Amniotic stem cell (primary cell): ENCODE measurements at regions not wholly inside any gene's neighbourhood (a gene's known extent, or its start where the extent isn't known, plus 50 kb on each side); places are given as distances from the start of the nearest gene placed in this dataset.

Experiments used
- DNase-seq: peaks from one replicate; lab custom pipeline; 2025; lab: John Stamatoyannopoulos, UW

DNA sequence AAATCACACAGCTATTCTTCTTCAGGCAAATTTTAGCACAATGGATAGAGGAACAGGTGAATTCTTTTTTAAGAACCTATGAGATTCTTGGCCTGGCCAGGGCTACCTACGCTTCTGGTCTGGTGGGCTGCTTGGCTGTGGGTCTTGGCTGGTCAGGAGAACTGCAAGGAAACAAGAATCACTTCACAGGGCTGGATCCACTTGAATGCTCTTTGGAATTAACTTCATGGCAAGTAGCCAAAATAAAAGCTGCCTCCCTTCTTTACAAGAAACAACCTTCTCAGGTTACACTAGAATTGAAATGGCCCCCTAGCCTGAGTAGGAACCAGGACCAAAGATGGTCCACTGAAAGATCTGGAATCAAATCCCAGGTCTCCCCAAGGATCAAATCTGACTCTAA is 519.1 kb downstream of the IQCM start:
- DNase-seq: no peak

DNA sequence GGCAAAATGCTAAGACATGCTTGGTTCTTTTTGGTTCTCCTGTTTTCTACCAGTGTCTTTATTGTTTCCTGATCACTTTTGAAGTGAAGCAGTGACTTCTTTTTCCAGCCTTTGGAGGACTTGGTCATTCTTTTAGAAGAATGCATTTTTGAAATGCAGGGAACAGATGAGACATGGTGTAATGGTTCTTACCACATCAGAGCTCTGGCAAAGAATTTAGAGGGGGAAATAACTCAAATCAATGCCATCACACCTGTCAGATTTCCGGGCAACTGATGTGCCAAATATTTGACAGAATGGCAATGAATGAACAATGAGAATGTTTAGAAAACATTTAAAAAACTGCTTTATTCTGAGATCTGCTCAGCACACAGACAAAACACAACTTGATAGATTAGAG is 519.6 kb downstream of the IQCM start:
- DNase-seq: no peak

DNA sequence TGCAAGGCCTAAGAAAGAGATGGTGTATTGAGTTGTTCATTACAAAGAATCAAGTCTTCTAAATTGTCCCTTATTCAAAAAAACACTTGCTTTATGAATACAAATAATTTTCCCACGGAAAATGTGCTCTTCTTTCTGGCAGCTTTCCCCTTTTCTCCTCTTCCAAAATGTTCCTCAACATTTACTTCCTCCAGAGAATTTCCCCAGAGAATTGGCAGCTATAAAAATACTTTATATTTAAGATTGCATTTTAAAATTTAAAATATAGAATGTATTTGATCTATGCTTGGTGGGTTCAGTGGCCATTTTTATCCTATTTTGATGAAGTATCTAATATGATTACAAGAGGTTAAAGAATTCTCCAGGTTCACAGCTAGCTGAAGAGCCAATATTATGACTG is 521.0 kb downstream of the IQCM start:
- DNase-seq: no peak

DNA sequence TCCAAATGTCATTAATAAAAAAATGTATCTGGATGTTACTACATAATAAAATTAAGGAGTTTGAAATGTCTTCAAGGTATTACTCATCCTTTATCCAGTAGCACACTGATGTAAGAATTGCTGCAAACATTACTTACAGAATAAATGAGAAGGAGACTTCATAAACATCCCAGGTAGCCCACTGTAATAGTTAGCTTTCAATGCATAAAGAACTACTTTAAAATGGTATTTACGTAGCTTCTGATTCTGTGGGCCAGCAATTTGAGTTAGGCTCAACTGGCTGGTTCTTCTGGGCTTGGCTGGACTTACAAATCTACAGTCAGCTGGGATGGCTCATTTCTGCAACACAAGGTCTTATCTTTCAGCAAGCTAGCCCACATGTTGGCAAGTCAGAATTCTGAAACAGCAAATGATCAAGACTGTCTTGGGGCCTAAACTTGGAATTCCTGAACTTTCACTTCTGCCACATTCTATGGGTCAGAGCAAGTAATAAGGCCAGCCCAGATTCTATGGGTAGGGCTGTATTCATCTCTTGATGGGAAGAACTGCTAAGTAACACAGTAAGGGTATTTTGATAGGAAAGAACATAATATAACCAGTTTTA is 522.5 kb downstream of the IQCM start:
- no peak for DNase-seq

DNA sequence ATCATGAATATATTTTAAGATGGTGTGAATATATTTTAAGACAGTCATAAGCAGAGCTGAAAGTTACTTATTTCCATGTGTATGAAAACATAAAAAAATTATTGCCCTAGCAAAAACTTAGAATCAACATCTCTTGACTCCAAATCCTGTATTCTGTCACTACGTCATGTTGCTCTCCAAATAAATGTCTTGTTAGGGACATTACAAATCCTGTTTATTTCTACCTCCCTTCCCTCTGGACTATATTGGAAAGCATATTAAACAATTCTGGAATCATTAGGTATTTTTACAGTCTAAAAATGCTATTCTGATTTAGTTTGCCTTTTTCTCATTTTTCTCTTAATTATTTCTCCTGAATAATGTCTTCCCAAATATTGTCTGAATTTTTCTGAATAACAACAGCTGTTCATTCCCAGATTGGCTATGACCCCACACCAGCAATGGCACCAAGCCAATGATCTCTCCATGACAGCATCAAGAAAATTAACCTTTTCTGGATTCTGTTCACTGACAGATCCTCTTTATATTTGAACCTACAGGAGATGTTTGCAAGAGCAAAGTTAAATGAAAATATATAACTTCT is 523.1 kb downstream of the IQCM start:
- no peak for DNase-seq

DNA sequence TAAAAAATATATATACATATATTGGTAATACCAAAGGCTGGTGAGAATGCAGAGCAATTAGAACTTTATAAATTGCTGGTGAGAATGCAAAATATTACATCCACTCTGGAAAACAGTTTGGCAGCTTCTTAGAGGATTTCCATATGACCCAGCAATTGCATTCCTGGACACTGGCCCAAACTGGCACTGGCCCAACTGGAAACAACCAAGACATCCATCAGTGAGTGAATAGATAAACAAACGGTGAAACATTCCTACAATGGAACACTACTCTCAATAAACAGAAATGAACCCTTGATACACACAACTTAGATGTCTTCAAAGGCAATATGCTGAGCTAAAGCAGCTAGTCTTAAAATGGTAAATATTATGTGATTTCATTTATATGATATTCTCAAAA is 524.2 kb downstream of the IQCM start:
- no peak for DNase-seq

DNA sequence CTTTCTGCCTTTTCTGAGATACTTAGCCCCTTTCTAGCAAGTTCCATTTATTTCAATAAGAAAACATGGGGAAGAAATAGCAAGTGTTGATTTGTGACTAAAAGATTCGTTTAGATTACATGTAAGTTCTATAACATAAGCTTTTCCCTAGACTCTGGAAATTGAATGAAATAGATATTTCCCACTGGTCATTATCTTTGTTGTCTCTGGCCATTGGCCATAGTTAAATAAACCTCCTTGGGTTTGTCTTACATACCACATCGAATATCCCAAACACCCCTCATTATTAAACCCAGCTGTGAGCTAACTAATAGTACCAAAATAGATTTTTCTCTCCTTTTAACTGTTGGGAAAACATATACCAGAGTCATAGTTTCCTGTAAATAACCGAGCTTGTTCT is 534.8 kb downstream of the IQCM start:
- no peak for DNase-seq

DNA sequence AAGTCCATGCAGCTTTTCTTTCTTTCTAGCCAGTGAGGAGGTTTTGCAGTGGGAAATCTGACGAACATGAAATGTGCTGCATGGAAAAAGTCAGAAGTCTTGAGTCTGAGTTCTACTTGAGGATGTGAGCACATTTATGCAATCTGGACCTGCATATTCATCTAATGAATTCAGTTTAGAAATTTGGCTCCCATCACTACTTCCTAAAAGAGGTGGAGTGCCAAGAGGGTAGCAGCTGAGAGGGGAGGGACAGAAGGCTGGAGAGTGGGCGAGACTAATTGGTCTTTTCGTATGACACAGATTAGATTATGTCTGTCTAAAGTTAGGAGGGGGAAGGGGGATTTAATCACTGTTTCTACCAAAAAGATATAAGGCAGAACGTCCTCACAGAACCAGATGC is 535.9 kb downstream of the IQCM start:
- DNase-seq: no peak

DNA sequence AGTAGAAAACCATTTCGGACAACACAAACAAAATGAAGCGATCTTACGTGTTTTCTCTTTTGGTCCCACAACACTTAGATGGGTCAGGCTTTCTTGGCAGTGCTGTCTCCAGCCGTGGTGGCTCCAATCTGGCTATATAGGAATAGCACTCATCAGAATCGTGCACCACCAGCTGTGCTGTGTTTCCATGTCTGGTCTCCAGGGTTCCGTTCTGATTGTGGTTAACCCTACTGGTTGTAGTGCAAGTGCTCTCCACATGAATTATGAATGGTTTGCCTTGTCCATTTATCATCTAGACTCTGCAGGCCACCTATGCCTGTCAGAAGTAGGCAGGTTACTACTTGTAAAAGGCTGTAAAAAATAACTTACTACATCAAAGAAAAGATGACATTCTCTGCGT is 536.3 kb downstream of the IQCM start:
- DNase-seq: no peak

DNA sequence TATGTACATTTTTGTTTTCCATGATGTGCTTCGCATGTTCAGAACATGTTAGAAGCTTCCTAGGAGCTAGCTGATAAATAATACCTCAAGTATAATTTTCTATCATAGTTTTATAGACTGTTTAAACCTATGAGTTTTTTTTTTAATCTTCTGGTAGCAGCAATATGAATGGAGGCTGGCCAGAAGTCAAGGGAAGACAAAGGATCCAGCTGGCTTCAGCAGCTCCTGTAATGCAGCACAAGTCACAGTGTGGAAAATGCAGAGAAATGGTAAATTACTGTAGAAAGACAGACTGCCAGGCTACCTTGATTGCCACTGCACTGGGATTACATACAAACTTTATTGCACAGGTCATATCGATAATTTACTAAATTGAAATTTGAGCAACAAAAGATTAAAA is 537.9 kb downstream of the IQCM start:
- no peak for DNase-seq

DNA sequence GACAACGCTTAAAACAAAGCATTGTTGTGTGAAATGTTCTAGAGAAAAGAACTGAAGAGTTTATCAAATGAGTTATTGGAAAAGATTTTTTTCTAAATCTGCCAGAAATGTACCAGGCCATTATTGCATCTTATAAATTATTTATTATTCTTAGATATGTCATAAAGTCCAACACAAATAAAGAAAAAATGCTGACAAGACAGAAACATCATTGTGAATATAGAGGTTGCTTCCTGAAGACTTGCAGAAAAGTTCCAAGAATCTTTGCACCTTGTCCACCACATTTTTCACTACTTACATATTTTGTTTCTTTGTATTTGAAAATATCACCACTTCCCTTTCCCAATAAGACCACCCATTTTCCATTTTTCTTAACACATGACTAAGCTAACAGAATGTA is 545.8 kb downstream of the IQCM start:
- no peak for DNase-seq

DNA sequence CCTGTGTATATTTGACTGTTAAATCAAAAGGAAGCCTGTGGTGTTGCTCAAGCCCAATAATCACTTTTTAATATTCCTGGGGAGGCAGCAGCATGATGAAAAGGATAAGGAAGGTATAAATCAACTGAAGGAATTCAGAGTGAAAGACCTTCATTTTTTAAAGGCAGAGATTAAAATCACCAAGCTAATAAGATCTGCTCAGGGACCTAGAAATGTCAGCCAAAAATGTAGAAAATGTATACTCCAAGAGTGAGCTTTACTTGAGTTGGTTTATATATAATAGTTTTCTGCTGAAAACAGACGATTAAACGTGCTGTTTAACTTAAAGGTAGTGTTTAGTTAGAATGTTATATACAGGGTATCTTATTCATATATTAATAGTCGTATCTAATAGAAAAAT is 549.3 kb downstream of the IQCM start:
- DNase-seq: no peak

DNA sequence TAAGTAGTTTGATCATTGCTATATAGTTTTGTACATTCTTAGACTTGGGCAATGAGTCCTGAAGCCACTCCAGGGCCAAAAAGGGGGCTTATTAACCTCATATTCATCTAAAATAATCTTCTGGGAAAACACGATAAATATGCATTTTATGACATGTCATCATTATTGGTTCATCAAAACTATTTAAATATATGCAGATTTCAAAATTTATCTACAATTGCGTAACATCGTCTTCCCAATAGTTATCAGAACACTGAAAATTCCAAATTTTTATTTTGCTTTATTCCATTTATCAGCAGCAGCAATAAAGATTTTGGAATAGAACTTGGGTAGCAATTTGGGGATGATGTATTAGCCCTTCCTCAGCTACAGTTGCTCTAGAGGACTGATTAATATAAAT is 550.0 kb downstream of the IQCM start:
- no peak for DNase-seq

DNA sequence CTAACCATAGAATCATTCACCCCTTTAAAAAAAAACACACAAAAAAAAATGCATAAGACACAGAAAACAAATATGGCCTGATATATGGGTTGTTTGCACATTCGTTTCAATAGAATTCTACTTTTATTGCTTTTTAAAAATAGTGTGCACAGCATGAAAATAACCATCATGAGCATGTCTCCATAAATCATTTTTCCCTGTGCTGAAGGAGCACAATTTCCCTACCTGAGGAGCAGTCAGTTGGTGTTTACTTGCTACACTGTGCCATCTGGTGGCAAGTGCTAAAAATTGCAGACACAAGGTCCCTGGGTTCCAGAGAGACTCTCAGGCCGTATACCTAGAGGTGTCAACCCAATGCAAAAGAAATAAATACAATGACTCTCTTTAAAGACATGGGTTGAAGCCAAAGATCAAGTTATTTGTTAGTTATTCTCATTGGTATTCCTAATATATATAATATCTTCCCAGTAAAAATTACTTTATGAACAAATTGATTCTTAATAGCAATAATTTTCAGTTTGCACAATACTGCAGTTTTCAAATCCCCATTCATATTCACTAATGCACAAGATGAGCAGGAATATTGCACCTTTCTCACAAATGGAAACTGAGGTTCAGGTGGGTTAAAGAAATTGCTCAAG is 551.4 kb downstream of the IQCM start:
- DNase-seq: peak; percentile 33

DNA sequence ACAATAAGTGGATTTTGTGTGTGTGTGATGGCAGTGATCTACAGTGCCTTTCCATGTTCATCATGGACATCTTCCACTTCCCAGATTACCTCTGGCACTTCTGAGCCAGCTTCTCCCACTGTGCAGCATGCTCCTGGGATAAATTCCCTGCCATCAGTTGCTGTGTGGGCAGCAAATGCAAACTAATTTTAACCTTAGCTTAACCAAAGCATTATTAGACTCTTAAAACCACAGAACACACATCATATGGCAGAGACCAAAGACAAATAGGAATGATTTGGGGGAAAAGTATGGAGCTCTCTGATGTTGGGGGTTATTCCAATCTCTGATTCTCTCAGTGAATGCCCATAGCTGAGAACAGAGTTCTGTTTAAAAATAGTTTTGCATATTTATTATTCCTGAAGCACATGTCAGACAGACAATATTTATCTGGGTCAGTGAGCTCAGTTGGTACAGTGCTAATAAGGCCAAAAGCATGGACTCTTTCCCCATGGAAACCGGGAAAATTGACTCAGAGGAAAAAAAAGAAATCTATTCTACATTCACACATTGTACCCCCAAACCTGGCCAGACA is 567.4 kb downstream of the IQCM start:
- DNase-seq: no peak

DNA sequence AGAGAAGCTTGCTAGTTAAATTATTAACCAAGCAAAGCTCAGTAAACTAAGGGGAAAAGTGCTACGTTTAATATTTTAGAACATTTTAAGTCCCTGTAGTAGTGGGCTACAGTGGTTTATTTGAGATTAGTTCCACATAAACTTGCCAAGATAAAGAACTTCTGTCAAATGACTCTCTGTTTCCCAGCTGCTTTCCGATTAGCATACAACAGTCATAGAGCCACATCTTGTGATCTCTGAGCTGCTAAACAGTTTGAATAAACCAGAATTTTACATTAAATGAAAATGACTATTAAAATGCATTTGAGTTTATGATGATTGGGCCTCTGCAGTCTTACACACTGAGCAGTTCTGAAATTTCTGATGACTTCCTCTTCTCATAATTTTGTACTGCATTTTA is 568.5 kb downstream of the IQCM start:
- no peak for DNase-seq

DNA sequence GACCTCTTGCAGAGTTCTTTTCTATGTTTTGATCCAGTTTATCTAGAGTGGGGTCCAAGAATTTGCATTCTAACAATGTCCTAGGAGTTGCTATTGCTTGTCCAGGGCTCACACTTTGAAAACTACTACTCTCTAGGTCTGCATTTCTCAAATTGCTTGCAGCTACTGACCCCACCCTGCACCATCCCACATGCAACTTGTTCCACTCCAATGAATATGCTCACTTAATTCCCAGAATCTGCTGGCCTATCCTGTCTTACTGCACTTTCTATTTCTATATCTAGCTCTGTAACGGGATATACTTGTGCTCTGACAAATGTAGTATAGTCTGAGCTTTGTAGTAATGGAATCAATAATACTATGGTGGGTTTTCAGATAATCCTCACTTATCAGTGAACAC is 570.3 kb downstream of the IQCM start:
- DNase-seq: no peak

DNA sequence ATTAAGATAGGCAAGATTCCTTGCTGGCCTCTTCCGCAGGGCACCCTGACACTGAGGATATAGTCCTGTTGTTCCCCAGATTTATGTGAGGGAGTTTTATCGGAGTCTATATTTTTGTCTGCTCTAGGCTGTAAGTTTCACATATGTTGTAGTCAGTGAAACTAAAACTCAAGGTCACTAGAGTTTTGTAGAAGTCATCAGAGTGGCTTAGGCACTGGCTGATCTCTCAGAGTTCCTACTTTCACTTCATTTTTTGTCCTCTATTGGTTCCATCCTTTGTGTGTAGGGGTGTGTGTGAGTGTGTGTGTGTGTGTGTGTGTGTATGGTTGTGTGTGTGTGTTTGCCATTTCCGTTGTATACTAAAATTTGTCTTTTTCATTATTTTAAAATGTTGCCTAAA is 577.5 kb downstream of the IQCM start:
- DNase-seq: no peak

DNA sequence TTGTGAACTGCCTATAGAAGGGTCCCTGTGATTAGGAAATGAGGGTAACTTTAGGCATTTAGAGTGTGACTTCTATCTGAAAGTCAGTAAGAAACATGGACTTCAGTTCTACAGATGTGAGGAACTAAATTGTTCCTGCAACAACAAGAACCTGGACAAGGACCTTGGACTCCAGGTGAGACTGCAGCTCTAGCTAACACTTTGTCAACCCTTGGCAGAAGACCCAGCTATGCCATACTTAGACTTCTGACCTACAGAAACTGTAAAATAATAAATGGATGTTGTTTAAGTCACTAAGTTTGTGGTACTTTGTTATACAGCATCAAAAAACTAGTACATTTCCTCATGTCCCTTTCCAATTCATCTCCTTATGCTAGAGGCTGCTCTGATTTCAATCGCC is 580.8 kb downstream of the IQCM start:
- no peak for DNase-seq

DNA sequence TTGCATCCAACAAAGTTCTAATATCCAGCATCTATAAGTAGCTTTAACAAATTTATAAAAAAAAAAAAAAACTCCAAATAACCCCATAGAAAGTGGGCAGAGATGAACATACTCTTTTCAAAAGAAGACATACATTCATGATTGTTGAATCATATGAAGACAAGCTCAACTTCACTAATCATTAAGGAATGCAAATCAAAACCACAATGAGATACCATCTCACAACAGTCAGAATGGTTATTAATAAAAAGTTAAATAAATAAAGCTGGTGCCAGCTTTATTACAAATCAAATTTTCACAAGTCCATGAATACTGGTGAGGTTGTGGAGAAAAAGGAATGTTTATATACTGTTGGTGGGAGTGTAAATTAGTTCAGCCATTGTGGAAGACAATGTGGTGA is 592.0 kb downstream of the IQCM start:
- no peak for DNase-seq

DNA sequence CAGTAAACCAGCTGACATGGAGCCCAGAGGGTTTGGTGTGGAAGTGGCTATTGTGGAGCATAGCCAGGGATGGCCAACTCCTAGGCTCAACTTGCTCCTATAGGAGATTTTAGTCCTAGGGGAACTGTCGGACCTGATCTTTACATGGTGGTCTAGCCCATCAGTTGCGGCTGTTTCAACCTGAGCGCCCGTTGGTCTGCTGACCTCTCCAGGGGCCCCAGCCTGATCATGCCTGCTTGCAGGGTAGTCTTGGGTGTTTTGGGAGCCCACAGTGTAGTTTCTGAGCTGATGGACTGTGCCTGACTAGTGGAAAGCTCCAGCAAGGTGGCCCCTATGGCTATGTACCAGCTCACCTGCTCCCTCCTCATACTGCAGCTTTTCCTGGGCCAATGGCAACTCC is 597.0 kb downstream of the IQCM start:
- no peak for DNase-seq

DNA sequence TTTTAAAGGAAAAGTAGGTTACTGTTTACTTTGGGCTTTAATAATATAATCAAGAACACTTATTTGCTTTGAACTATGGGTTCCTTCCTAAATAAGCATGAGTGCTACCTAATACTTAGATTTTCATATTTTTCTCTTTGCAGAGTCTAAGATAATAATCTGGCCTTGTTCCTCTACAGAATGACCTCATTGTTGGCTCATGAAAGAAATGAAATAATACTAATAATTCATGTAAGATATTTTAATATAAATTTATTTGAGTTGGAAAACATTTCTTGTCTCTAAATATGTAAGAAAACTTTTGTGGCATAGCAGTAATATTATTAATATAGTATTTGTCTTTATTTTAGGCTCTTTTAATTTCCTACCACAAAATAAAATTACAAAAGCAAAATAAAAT is 601.3 kb downstream of the IQCM start:
- no peak for DNase-seq

DNA sequence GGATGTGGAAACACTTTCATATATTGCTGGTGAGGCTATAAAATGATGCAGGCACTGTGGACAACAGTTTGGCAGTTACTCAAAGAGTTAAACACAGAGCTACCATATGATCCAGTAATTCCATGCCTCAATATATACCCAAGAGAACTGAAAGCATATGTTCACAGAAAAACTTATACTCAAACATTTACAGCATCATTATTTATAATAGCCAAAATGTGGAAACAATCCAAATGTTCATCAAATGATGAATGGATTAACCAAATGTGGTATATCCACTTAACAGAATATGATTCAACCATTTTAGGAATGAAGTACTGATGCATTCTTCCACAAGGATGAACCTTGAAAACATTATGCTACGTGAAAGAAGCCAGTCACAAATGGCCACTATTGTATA is 603.8 kb downstream of the IQCM start:
- DNase-seq: no peak
